Trophoblast cell (in vitro differentiated cells and primary cell): ENCODE measurements at regions not wholly inside any gene's neighbourhood (a gene's known extent, or its start where the extent isn't known, plus 50 kb on each side); places are given as distances from the start of the nearest gene placed in this dataset.

Experiments used
- DNase-seq, 2 donors: peaks; one replicate each; pipeline ENCODE4 v3.0.0-alpha.2; 2016
- H2AFZ ChIP-seq: 2 replicates; pipeline ENCODE4 v1.6.1; 2013; ENCODE audit warnings: low read length, moderate library complexity, mild to moderate bottlenecking; ENCODE audit not compliant: insufficient read depth, poor library complexity
- H2AK5ac ChIP-seq: 2 replicates; pipeline ENCODE4 v1.6.1; 2013; ENCODE audit warnings: mild to moderate bottlenecking, low read length
- H2BK120ac ChIP-seq: 2 replicates; pipeline ENCODE4 v1.6.1; 2013; ENCODE audit warnings: low read length, mild to moderate bottlenecking, moderate library complexity; ENCODE audit not compliant: insufficient read depth, poor library complexity
- H2BK12ac ChIP-seq: 2 replicates; pipeline ENCODE4 v1.6.1; 2013; ENCODE audit warnings: mild to moderate bottlenecking, low read length, moderate library complexity
- H2BK5ac ChIP-seq: 2 replicates; pipeline ENCODE4 v1.6.1; 2013; ENCODE audit warnings: low read length, low read depth, moderate library complexity, mild to moderate bottlenecking; ENCODE audit not compliant: poor library complexity
- H3K14ac ChIP-seq: 2 replicates; pipeline ENCODE4 v1.6.1; 2013; ENCODE audit warnings: mild to moderate bottlenecking, low read length
- H3K18ac ChIP-seq: 2 replicates; pipeline ENCODE4 v1.6.1; 2013; ENCODE audit warnings: mild to moderate bottlenecking, low read length
- H3K23ac ChIP-seq: 2 replicates; pipeline ENCODE4 v1.6.1; 2013; ENCODE audit warnings: low read length
- H3K27ac ChIP-seq: 2 replicates; pipeline ENCODE4 v1.5.1; 2013; ENCODE audit warnings: low read depth, mild to moderate bottlenecking, inconsistent platforms, low read length, moderate library complexity
- H3K27me3 ChIP-seq: 2 replicates; pipeline ENCODE4 v1.6.1; 2013; ENCODE audit warnings: inconsistent platforms, mild to moderate bottlenecking, low read length, moderate library complexity; ENCODE audit not compliant: insufficient read depth
- H3K36me3 ChIP-seq, 2 experiments: 1 replicate in 1 of 2; 2 replicates in 1 of 2; pipeline ENCODE4 v1.6.1; 2013; ENCODE audit warnings: low read length in 2 of 2, mild to moderate bottlenecking in 2 of 2, moderate library complexity in 1 of 2; ENCODE audit not compliant: insufficient read depth in 2 of 2, control insufficient read depth in 1 of 2
- H3K4ac ChIP-seq: 2 replicates; pipeline ENCODE4 v1.6.1; 2013; ENCODE audit warnings: low read depth, mild to moderate bottlenecking, low read length, moderate library complexity
- H3K4me1 ChIP-seq, 2 experiments: 1 replicate in 1 of 2; 2 replicates in 1 of 2; pipeline ENCODE4 v1.6.1; 2013; ENCODE audit warnings: low read length in 2 of 2, mild to moderate bottlenecking in 2 of 2, moderate library complexity in 1 of 2; ENCODE audit not compliant: insufficient read depth in 2 of 2, control insufficient read depth in 1 of 2
- H3K4me2 ChIP-seq: 2 replicates; pipeline ENCODE4 v1.6.1; 2013; ENCODE audit warnings: inconsistent platforms, mild to moderate bottlenecking, low read length, moderate library complexity
- H3K4me3 ChIP-seq: 2 replicates; pipeline ENCODE4 v1.5.1; 2013; ENCODE audit warnings: mild to moderate bottlenecking, low read depth, low read length, inconsistent platforms
- H3K79me1 ChIP-seq: one replicate; pipeline ENCODE4 v1.6.1; 2013; ENCODE audit warnings: low read length
- H3K79me2 ChIP-seq: 2 replicates; pipeline ENCODE4 v1.6.1; 2013; ENCODE audit warnings: low read length, mild to moderate bottlenecking; ENCODE audit not compliant: control insufficient read depth, insufficient read depth, poor library complexity
- H3K9ac ChIP-seq: 2 replicates; pipeline ENCODE4 v1.6.1; 2013; ENCODE audit warnings: mild to moderate bottlenecking, low read length
- H3K9me3 ChIP-seq: 2 replicates; pipeline ENCODE4 v1.6.1; 2013; ENCODE audit warnings: low read depth, mild to moderate bottlenecking, control low read depth, inconsistent platforms, low read length; ENCODE audit not compliant: insufficient read depth
- H4K12ac ChIP-seq: 2 replicates; pipeline ENCODE4 v1.6.1; 2013; ENCODE audit warnings: low read depth, mild to moderate bottlenecking, low read length, moderate library complexity
- H4K8ac ChIP-seq: 2 replicates; pipeline ENCODE4 v1.6.1; 2013; ENCODE audit warnings: low read depth, mild to moderate bottlenecking, low read length, moderate library complexity
- H4K91ac ChIP-seq: one replicate; pipeline ENCODE4 v1.6.1; 2013; ENCODE audit warnings: low read depth, mild to moderate bottlenecking, low read length, moderate library complexity
- WGBS: extraction: QIAGEN DNeasy Blood & Tissue Kit; methylation state at CpG from one replicate; pipeline ENCODE4 v1.1.7; 2013; ENCODE audit warnings: missing lambda C conversion rate; ENCODE audit not compliant: insufficient read length, insufficient coverage; ENCODE audit errors: extremely low coverage; 5-methylcytosine and 5-hydroxymethylcytosine counted together

DNA sequence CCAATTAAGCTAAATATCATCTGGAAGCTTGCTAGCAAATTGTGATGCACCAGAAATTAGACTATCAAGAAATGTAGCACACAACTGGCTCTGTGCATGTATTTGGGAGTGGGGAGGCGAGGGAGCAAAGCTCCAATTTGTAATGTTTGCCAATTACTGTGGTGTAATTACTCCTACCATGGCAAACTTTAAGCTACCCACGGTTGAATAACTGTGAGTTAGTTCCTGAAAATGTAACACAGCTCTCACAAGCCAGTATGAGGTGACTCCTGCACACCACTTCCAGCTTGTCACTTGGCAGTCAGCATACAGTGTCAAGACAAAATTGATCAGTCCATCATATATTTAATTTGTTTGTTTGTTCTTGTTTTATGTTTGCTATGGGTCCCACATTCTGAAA is 141.2 kb downstream of the TM2D1 start:
- H4K12ac ChIP-seq, result no peak overlapping the region
- H3K9ac ChIP-seq, result no peak overlapping the region
- no peak overlapping the region for H3K18ac ChIP-seq
- H2AK5ac ChIP-seq, result no peak overlapping the region
- H2BK120ac ChIP-seq, result no peak overlapping the region
- H3K4me3 ChIP-seq, result no peak overlapping the region
- no CpG with 5 or more reads among the region's 2 CpGs for WGBS
- no peak overlapping the region for H3K23ac ChIP-seq
- no peaks in the 10 kb centered on the region for H3K4me1 ChIP-seq
- no peaks in the 10 kb centered on the region for H3K27me3 ChIP-seq
- no peak overlapping the region for H3K27ac ChIP-seq
- DNase-seq, result no peak
- no peaks in the 10 kb centered on the region for H3K79me1 ChIP-seq
- H3K79me2 ChIP-seq, result no peaks in the 10 kb centered on the region
- H3K36me3 ChIP-seq, result no peaks in the 10 kb centered on the region
- H2AFZ ChIP-seq, result no peak overlapping the region
- H3K4me2 ChIP-seq, result no peak overlapping the region
- peaks cover 3% of the 10 kb centered on the region for H3K9me3 ChIP-seq
- no peak overlapping the region for H4K8ac ChIP-seq
- no peak overlapping the region for H2BK5ac ChIP-seq
- no peak overlapping the region for H3K14ac ChIP-seq
- no peak overlapping the region for H2BK12ac ChIP-seq
- no peak overlapping the region for H3K4ac ChIP-seq
- H4K91ac ChIP-seq, result no peak overlapping the region

DNA sequence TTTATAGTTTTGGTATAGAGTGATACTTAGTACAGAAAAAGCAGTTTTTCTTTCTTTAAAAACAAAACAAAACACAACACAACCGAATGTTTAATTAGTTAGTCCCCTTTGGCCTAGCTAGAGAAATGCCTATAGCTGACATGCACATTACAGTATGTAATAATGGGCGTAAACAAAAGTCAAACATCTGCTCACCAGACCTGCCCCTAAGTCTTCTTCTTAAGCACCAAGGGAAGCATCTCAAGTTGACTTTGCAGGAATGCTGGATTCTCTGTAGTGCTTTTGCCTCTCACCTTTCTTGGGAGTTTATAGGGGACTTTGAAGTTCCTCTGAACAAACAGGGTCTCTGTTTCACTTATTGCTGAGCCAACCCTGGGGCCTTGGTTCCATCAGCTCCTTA is 143.7 kb downstream of the TM2D1 start:
- H3K4me2 ChIP-seq, result no peak overlapping the region
- no peak overlapping the region for H3K4ac ChIP-seq
- no peaks in the 10 kb centered on the region for H3K4me1 ChIP-seq
- no peak overlapping the region for H4K8ac ChIP-seq
- H3K9me3 ChIP-seq, result peaks cover 6% of the 10 kb centered on the region
- H2BK5ac ChIP-seq, result no peak overlapping the region
- no peak overlapping the region for H3K14ac ChIP-seq
- no peak overlapping the region for H3K4me3 ChIP-seq
- no peak overlapping the region for H2BK12ac ChIP-seq
- H2BK120ac ChIP-seq, result no peak overlapping the region
- H3K9ac ChIP-seq, result no peak overlapping the region
- no peak overlapping the region for H3K27ac ChIP-seq
- no peak for DNase-seq
- H3K18ac ChIP-seq, result no peak overlapping the region
- no peak overlapping the region for H4K12ac ChIP-seq
- no peaks in the 10 kb centered on the region for H3K27me3 ChIP-seq
- no peak overlapping the region for H3K23ac ChIP-seq
- H3K36me3 ChIP-seq, result no peaks in the 10 kb centered on the region
- no peaks in the 10 kb centered on the region for H3K79me2 ChIP-seq
- no peak overlapping the region for H2AK5ac ChIP-seq
- no peak overlapping the region for H4K91ac ChIP-seq
- WGBS, result no CpG with 5 or more reads among the region's 2 CpGs
- no peak overlapping the region for H2AFZ ChIP-seq
- no peaks in the 10 kb centered on the region for H3K79me1 ChIP-seq

DNA sequence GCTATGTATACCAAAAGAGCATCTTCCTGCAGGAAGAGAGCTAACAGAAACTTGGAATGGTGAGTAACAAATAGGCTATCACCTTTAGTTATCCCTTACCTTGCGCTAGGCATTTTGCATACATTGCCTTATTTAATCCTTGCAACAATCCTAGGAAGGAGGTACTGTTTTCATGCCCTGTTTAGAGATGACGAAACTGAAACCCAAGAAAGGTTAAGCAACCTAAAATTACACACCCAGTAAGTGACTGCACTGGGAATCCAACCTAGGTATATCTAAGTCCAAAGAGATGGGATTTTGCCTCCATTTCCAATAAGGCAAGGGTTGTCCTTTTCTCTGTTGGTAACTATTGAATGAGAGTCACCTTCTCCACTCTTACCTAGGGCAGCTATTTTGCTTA is 144.5 kb downstream of the TM2D1 start:
- peaks cover 6% of the 10 kb centered on the region for H3K9me3 ChIP-seq
- H4K91ac ChIP-seq, result no peak overlapping the region
- no peaks in the 10 kb centered on the region for H3K36me3 ChIP-seq
- no peak overlapping the region for H3K14ac ChIP-seq
- no peaks in the 10 kb centered on the region for H3K79me2 ChIP-seq
- no peaks in the 10 kb centered on the region for H3K79me1 ChIP-seq
- DNase-seq, result no peak
- no peaks in the 10 kb centered on the region for H3K27me3 ChIP-seq
- no CpG with 5 or more reads among the region's 2 CpGs for WGBS
- H2AFZ ChIP-seq, result no peak overlapping the region
- H2AK5ac ChIP-seq, result no peak overlapping the region
- H3K27ac ChIP-seq, result no peak overlapping the region
- H3K23ac ChIP-seq, result no peak overlapping the region
- no peaks in the 10 kb centered on the region for H3K4me1 ChIP-seq
- no peak overlapping the region for H2BK120ac ChIP-seq
- no peak overlapping the region for H3K18ac ChIP-seq
- no peak overlapping the region for H3K9ac ChIP-seq
- no peak overlapping the region for H3K4me3 ChIP-seq
- no peak overlapping the region for H3K4ac ChIP-seq
- no peak overlapping the region for H4K12ac ChIP-seq
- no peak overlapping the region for H2BK12ac ChIP-seq
- H4K8ac ChIP-seq, result no peak overlapping the region
- H2BK5ac ChIP-seq, result no peak overlapping the region
- no peak overlapping the region for H3K4me2 ChIP-seq

DNA sequence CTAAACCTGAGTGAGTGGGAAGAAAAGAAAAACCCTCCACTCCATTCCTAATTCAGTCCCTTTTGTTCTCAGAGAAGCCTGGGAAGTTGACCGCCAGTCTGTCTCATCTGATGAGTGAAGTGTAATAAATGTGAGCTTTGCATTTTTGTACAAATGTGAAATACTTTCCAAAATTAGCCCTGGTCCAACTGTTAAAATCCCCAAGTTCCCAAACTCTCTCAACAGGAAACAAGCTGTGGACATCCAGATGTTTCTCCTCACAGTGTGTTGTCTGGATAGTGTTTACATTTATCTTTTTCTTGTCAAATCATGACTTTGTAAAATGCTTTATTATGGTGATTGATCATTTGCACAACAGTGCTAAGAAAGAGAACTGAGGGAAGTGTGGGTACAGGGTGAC is 145.1 kb downstream of the TM2D1 start:
- Histone ChIP-seq H2BK120ac (no peak overlapping the region), H4K12ac (no peak overlapping the region), H3K9me3 (peaks cover 6% of the 10 kb centered on the region)

More for the DNA sequence above, 145.1 kb downstream of the TM2D1 start:
- no CpG with 5 or more reads among the region's 1 CpG for WGBS
- H3K4me1 ChIP-seq, result no peaks in the 10 kb centered on the region
- H2BK12ac ChIP-seq, result no peak overlapping the region
- no peak overlapping the region for H3K23ac ChIP-seq
- H3K9ac ChIP-seq, result no peak overlapping the region
- no peaks in the 10 kb centered on the region for H3K79me2 ChIP-seq
- no peak for DNase-seq
- H2AK5ac ChIP-seq, result no peak overlapping the region
- H2BK5ac ChIP-seq, result no peak overlapping the region
- no peak overlapping the region for H3K4ac ChIP-seq
- no peaks in the 10 kb centered on the region for H3K27me3 ChIP-seq
- H4K8ac ChIP-seq, result no peak overlapping the region
- H4K91ac ChIP-seq, result no peak overlapping the region
- H3K27ac ChIP-seq, result no peak overlapping the region
- H3K4me2 ChIP-seq, result no peak overlapping the region
- no peak overlapping the region for H2AFZ ChIP-seq
- H3K18ac ChIP-seq, result no peak overlapping the region
- H3K36me3 ChIP-seq, result no peaks in the 10 kb centered on the region
- H3K4me3 ChIP-seq, result no peak overlapping the region
- no peaks in the 10 kb centered on the region for H3K79me1 ChIP-seq
- no peak overlapping the region for H3K14ac ChIP-seq
